Erythroblast (primary cell): ENCODE measurements at regions not wholly inside any gene's neighbourhood (a gene's known extent, or its start where the extent isn't known, plus 50 kb on each side); places are given as distances from the start of the nearest gene placed in this dataset.

Experiments used
- GATA1 ChIP-seq: IDR thresholded peaks from 2 replicates; pipeline ENCODE4 v1.6.1; 2011; ENCODE audit warnings: low read depth, mild to moderate bottlenecking, control low read depth, low read length, moderate library complexity
- POLR2A ChIP-seq: IDR thresholded peaks from 2 replicates; pipeline ENCODE4 v1.6.1; 2011; ENCODE audit warnings: mild to moderate bottlenecking, low read length

GRCh38 chr6:133591275-133591674, 297.6 kb upstream of the TCF21 start:
- no peak for TF ChIP-seq POLR2A
- TF ChIP-seq GATA1 = no peak
